ENCODE measurements at regions not wholly inside any gene's neighbourhood (a gene's known extent, or its start where the extent isn't known, plus 50 kb on each side); places are given as distances from the start of the nearest gene placed in this dataset.

DNA sequence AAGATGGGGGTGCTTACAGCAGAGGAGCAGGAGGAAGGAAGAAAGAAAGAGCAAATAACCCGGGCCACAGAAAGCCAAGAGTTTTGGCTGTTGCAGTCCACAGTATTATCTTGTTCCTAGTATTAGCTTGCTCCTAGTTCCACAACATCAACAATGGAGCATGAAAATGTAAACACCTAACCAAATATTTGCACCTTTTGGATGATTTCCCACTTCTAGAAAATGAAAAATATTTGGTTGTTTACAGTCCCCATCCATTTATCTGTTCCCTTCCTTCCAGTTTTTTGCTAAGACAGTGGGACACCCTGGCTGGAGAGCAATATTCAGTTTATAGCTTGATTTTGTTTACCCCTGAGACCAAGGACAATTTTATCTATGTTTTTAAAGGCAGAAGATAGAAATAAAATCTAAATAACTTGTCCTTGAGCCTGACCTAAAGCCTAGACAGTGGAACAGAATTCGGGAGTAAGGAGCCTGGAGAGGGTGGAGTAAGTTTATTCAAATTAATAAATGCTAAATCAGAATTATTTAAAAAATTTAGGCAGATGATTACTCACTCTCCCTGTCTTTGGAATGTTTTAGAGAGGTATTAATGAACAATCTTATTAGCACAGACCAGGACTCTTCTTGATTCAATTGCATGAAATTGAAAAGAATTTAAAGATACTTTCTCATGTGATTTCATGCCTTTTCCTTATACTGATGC, 51.6 kb downstream of the RESF1 start:
- TF ChIP-seq EZH2 (IDR thresholded peaks at IDR 0.05; ENCODE audit: insufficient read depth, poor library complexity, severe bottlenecking) (no peak), EZH2phosphoT487 (IDR thresholded peaks at IDR 0.05; ENCODE audit: insufficient read depth, low read depth) (no peak)

DNA sequence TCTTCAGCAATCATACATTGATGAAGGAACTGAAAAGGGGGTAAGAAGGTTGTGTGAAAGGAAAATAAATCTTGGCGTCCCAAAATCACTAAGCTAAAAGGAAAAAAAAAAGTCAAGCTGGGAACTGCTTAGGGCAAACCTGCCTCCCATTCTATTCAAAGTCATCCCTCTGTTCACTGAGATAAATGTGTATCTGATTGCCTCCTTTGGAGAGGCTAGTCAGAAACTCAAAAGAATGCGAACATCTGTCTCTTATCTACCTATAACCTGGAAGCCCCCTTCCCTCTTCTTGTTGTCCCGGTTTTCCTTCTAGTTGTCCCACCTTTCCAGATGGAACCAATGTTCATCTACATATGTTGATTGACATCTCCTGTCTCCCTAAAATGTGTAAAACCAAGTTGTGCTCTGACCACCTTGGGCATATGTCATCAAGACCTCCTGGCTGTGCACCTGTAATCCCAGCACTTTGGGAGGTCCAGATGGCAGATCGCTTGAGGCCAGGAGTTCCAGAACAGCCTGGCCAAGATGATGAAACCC, 53.1 kb downstream of the RESF1 start:
- WGBS, 2 experiments (ENCODE audit: low coverage in 1 of 2, low lambda C conversion rate in 2 of 2, missing lambda C conversion rate in 2 of 2), result 65 to 66% methylated on average over 4 of the region's 4 CpGs
- H3K4me3 ChIP-seq, result no peak overlapping the region
- H3K4me1 ChIP-seq (ENCODE audit: insufficient read depth), result no peaks in the 10 kb centered on the region
- no peak overlapping the region for H3K4me2 ChIP-seq (ENCODE audit: unreplicated experiment)
- H3K27me3 ChIP-seq (replicated peaks; ENCODE audit: insufficient read depth), result no peaks in the 10 kb centered on the region
- H3K79me2 ChIP-seq (ENCODE audit: insufficient read depth), result no peaks in the 10 kb centered on the region
- H3K9me2 ChIP-seq (ENCODE audit: insufficient read depth), result no peaks in the 10 kb centered on the region
- in situ Hi-C loops (cut with MboI), result no loop called here
- H3K27ac ChIP-seq, result no peak overlapping the region
- no peaks in the 10 kb centered on the region for H3K36me3 ChIP-seq (ENCODE audit: low read depth)
- DNase-seq, result no peak
- H4K20me1 ChIP-seq (ENCODE audit: insufficient read depth), result no peaks in the 10 kb centered on the region
- no peak overlapping the region for H3K9ac ChIP-seq
- no peaks in the 10 kb centered on the region for H3F3A ChIP-seq (ENCODE audit: insufficient read depth)
- no peak overlapping the region for H2AFZ ChIP-seq
- H3K9me3 ChIP-seq (ENCODE audit: low read depth), result no peaks in the 10 kb centered on the region
- no peak for TF ChIP-seq EZH2 (IDR thresholded peaks at IDR 0.05; ENCODE audit: insufficient read depth, poor library complexity, severe bottlenecking)
- no peak for TF ChIP-seq EZH2phosphoT487 (IDR thresholded peaks at IDR 0.05; ENCODE audit: insufficient read depth, low read depth)

More for the DNA sequence above, 51.6 kb downstream of the RESF1 start:
- H3K9me2 ChIP-seq (ENCODE audit: insufficient read depth), result no peaks in the 10 kb centered on the region
- H3K4me2 ChIP-seq (ENCODE audit: unreplicated experiment), result no peak overlapping the region
- no peaks in the 10 kb centered on the region for H3K79me2 ChIP-seq (ENCODE audit: insufficient read depth)
- H3K36me3 ChIP-seq (ENCODE audit: low read depth), result no peaks in the 10 kb centered on the region
- no peaks in the 10 kb centered on the region for H4K20me1 ChIP-seq (ENCODE audit: insufficient read depth)
- no peak for DNase-seq
- H3K9ac ChIP-seq, result no peak overlapping the region
- H3K27ac ChIP-seq, result no peak overlapping the region
- H3K27me3 ChIP-seq (replicated peaks; ENCODE audit: insufficient read depth), result no peaks in the 10 kb centered on the region
- H3F3A ChIP-seq (ENCODE audit: insufficient read depth), result no peaks in the 10 kb centered on the region
- in situ Hi-C loops (cut with MboI), result no loop called here
- H2AFZ ChIP-seq, result no peak overlapping the region
- H3K4me3 ChIP-seq, result no peak overlapping the region
- H3K4me1 ChIP-seq (ENCODE audit: insufficient read depth), result no peaks in the 10 kb centered on the region
- 19 to 27% methylated on average over 2 of the region's 2 CpGs for WGBS, 2 experiments (ENCODE audit: low coverage in 1 of 2, low lambda C conversion rate in 2 of 2, missing lambda C conversion rate in 2 of 2)
- H3K9me3 ChIP-seq (ENCODE audit: low read depth), result no peaks in the 10 kb centered on the region

GRCh38 chr12:32015036-32015435, 55.8 kb downstream of the RESF1 start:
- TF ChIP-seq EZH2 (IDR thresholded peaks at IDR 0.05; ENCODE audit: insufficient read depth, poor library complexity, severe bottlenecking) (no peak), EZH2phosphoT487 (IDR thresholded peaks at IDR 0.05; ENCODE audit: insufficient read depth, low read depth) (no peak)
- Histone ChIP-seq H3K9me3 (ENCODE audit: low read depth) (no peaks in the 10 kb centered on the region), H3F3A (ENCODE audit: insufficient read depth) (no peaks in the 10 kb centered on the region), H3K4me3 (no peak overlapping the region), H3K9me2 (ENCODE audit: insufficient read depth) (no peaks in the 10 kb centered on the region), H2AFZ (no peak overlapping the region), H3K79me2 (ENCODE audit: insufficient read depth) (no peaks in the 10 kb centered on the region), H3K36me3 (ENCODE audit: low read depth) (no peaks in the 10 kb centered on the region), H3K9ac (no peak overlapping the region), H3K4me1 (ENCODE audit: insufficient read depth) (no peaks in the 10 kb centered on the region), H4K20me1 (ENCODE audit: insufficient read depth) (no peaks in the 10 kb centered on the region), H3K27me3 (replicated peaks; ENCODE audit: insufficient read depth) (no peaks in the 10 kb centered on the region), H3K27ac (no peak overlapping the region), H3K4me2 (ENCODE audit: unreplicated experiment) (no peak overlapping the region)
- 87 to 93% methylated on average over 4 of the region's 4 CpGs for WGBS, 2 experiments (ENCODE audit: low coverage in 1 of 2, low lambda C conversion rate in 2 of 2, missing lambda C conversion rate in 2 of 2)
- in situ Hi-C loops (cut with MboI), result no loop called here
- no peak for DNase-seq

DNA sequence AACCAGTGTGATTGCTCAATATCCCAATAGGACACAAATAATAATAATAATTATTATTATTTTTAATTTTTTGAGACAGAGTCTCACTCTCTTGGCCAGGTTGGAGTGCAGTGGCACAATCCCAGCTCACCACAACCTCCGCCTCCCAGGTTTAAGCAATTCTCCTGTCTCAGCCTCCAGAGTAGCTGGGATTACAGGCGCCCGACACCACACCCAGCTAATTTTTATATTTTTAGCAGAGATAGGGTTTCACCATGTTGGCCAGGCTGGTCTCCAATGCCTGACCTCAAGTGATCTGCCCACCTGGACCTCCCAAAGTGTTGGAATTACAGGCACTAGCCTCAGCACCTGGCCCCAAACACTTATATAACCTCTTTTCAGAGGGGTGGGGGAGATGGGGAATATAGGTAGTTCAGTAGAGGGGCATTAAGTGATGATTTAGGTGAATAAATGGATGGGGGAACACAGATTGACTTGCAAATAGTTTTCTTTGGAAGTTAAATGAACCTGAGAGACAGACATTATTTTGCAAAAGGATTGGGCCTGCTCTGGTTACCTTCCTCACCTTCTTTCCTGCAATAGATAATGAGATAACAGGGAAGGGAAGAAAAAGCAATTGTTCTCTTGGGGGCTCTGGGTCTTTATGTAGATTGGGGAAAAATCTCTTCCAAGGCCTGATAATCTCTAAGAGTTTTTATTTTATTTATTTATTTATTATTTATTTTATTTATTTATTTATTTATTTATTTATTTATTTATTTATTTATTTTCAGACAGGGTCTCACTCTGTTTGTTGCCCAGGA, 57.7 kb downstream of the RESF1 start:
- no peaks in the 10 kb centered on the region for H3F3A ChIP-seq (ENCODE audit: insufficient read depth)
- no peaks in the 10 kb centered on the region for H3K27me3 ChIP-seq (replicated peaks; ENCODE audit: insufficient read depth)
- no peak for DNase-seq
- TF ChIP-seq EZH2phosphoT487 (IDR thresholded peaks at IDR 0.05; ENCODE audit: insufficient read depth, low read depth) (no peak), EZH2 (IDR thresholded peaks at IDR 0.05; ENCODE audit: insufficient read depth, poor library complexity, severe bottlenecking) (no peak)
- H3K9me3 ChIP-seq (ENCODE audit: low read depth), result no peaks in the 10 kb centered on the region
- H3K79me2 ChIP-seq (ENCODE audit: insufficient read depth), result no peaks in the 10 kb centered on the region
- in situ Hi-C loops (cut with MboI), result no loop called here
- no peak overlapping the region for H3K4me3 ChIP-seq
- H3K4me1 ChIP-seq (ENCODE audit: insufficient read depth), result no peaks in the 10 kb centered on the region
- no peaks in the 10 kb centered on the region for H4K20me1 ChIP-seq (ENCODE audit: insufficient read depth)
- H3K9ac ChIP-seq, result no peak overlapping the region
- H3K27ac ChIP-seq, result no peak overlapping the region
- no peaks in the 10 kb centered on the region for H3K36me3 ChIP-seq (ENCODE audit: low read depth)
- no peak overlapping the region for H2AFZ ChIP-seq
- 95 to 98% methylated on average over 3 of the region's 3 CpGs for WGBS, 2 experiments (ENCODE audit: low coverage in 1 of 2, low lambda C conversion rate in 2 of 2, missing lambda C conversion rate in 2 of 2)
- H3K4me2 ChIP-seq (ENCODE audit: unreplicated experiment), result no peak overlapping the region
- H3K9me2 ChIP-seq (ENCODE audit: insufficient read depth), result no peaks in the 10 kb centered on the region

Data from GM23248 (cell line).